B cell (primary cell): ENCODE measurements at regions not wholly inside any gene's neighbourhood (a gene's known extent, or its start where the extent isn't known, plus 50 kb on each side); places are given as distances from the start of the nearest gene placed in this dataset.

Source experiments
- ATAC-seq: fragments of 200-7000 bp; cut with Tn5 transposase; one replicate; pipeline ENCODE4 v1.10.0; 2021; ENCODE audit warnings: low read depth, mild to moderate bottlenecking, moderate number of reproducible peaks, moderate library complexity
- CTCF ChIA-PET: fragments of 350-600 bp; sonication (Branson Sonifier 250); formaldehyde crosslinking; loops from one replicate; lab custom pipeline; 2021; ENCODE audit warnings: antibody characterized with exemption, inconsistent platforms; lab: Charles Lee
- POLR2A ChIA-PET: fragments of 350-600 bp; sonication (Branson Sonifier 250); formaldehyde crosslinking; loops from one replicate; lab custom pipeline; 2021; ENCODE audit warnings: antibody characterized with exemption; lab: Charles Lee
- DNase-seq: peaks from one replicate; pipeline ENCODE4 v3.0.0; 2013
- H2AFZ ChIP-seq: 2 replicates; pipeline ENCODE4 v1.6.1; 2012; ENCODE audit warnings: mild to moderate bottlenecking, low read depth, low read length; ENCODE audit not compliant: insufficient read depth, poor library complexity, severe bottlenecking
- H3K27ac ChIP-seq, 2 donors: 1 replicate in 1 of 2; 2 replicates in 1 of 2; pipeline ENCODE4 v1.5.1; 2012 to 2013; ENCODE audit warnings: low read length in 2 of 2, mild to moderate bottlenecking in 2 of 2, moderate library complexity in 1 of 2
- H3K27me3 ChIP-seq, 4 experiments: fragments of 200-600 bp in 1 of 4; sonication (generic) in 1 of 4; replicated peaks in 1 of 4; 1 replicate in 2 of 4; 2 replicates in 2 of 4; pipeline versions ENCODE4 v1.6.1 to v1.7.0; 2013 to 2016; ENCODE audit warnings: low read length in 3 of 4, mild to moderate bottlenecking in 2 of 4, mixed read lengths in 1 of 4, moderate library complexity in 1 of 4; ENCODE audit not compliant: insufficient read depth in 4 of 4, control insufficient read depth in 3 of 4; ENCODE audit errors: control extremely low read depth in 1 of 4
- H3K36me3 ChIP-seq, 2 experiments: replicated peaks in 1 of 2; 1 replicate in 1 of 2; 2 replicates in 1 of 2; pipeline versions ENCODE4 v1.6.1 to v1.7.1; 2013; ENCODE audit warnings: low read length in 1 of 2; ENCODE audit not compliant: insufficient read depth in 2 of 2, control insufficient read depth in 1 of 2; ENCODE audit errors: control extremely low read depth in 1 of 2, extremely low read depth in 1 of 2
- H3K4me1 ChIP-seq, 2 donors: fragments of 200-600 bp in 1 of 2; sonication (generic) in 1 of 2; 1 replicate in 1 of 2; 2 replicates in 1 of 2; pipeline versions ENCODE4 v1.5.1 to v1.6.1; 2013 to 2017; ENCODE audit warnings: low read length in 2 of 2; ENCODE audit not compliant: control insufficient read depth in 2 of 2, insufficient read depth in 2 of 2
- H3K4me2 ChIP-seq: replicated peaks from 2 replicates; pipeline ENCODE3; 2012; ENCODE audit warnings: mild to moderate bottlenecking, low read depth, low read length; ENCODE audit not compliant: poor library complexity, severe bottlenecking
- H3K4me3 ChIP-seq, 5 experiments: fragments of 200-600 bp in 1 of 5; sonication (generic) in 1 of 5; 1 replicate in 3 of 5; 2 replicates in 2 of 5; pipeline versions ENCODE4 v1.5.1 to v1.7.0; 2011 to 2016; ENCODE audit warnings: low read length in 4 of 5, mild to moderate bottlenecking in 4 of 5, low read depth in 2 of 5, control low read depth in 1 of 5, moderate library complexity in 1 of 5; ENCODE audit not compliant: insufficient read depth in 1 of 5; ENCODE audit errors: control extremely low read depth in 1 of 5, extremely low read depth in 1 of 5
- H3K79me2 ChIP-seq: fragments of 200-600 bp; sonication (generic); one replicate; pipeline ENCODE4 v1.6.0; 2016; ENCODE audit warnings: low read length; ENCODE audit not compliant: control insufficient read depth, insufficient read depth
- H3K9ac ChIP-seq: fragments of 200-600 bp; sonication (generic); 2 replicates; pipeline ENCODE4 v1.6.1; 2017; ENCODE audit warnings: mild to moderate bottlenecking, low read length, moderate library complexity
- H3K9me3 ChIP-seq, 3 donors: one replicate each; pipeline versions ENCODE4 v1.6.1 to v1.7.1; 2013; ENCODE audit warnings: low read length in 2 of 3; ENCODE audit not compliant: control insufficient read depth in 2 of 3, insufficient read depth in 1 of 3; ENCODE audit errors: control extremely low read depth in 1 of 3
- H4K20me1 ChIP-seq: 2 replicates; pipeline ENCODE4 v1.6.0; 2012; ENCODE audit warnings: mild to moderate bottlenecking, low read length; ENCODE audit not compliant: insufficient read depth, control insufficient read depth, poor library complexity, severe bottlenecking
- H3K27ac Mint-ChIP-seq: one replicate; pipeline ENCODE4 v1.8.0; 2021; ENCODE audit warnings: mixed read lengths
- H3K27me3 Mint-ChIP-seq: one replicate; pipeline ENCODE4 v1.8.0; 2021; ENCODE audit warnings: mixed read lengths
- H3K4me1 Mint-ChIP-seq: one replicate; pipeline ENCODE4 v1.8.0; 2021; ENCODE audit warnings: mixed read lengths
- H3K4me3 Mint-ChIP-seq: one replicate; pipeline ENCODE4 v1.8.0; 2021; ENCODE audit warnings: mixed read lengths
- H3K9me3 Mint-ChIP-seq: one replicate; pipeline ENCODE4 v1.8.0; 2022; ENCODE audit warnings: mixed read lengths; ENCODE audit not compliant: insufficient read depth
- CTCF ChIP-seq: fragments of 200-600 bp; IDR thresholded peaks from one replicate; pipeline ENCODE4 v1.8.0; 2022; ENCODE audit warnings: antibody characterized with exemption, mild to moderate bottlenecking
- EZH2 ChIP-seq: IDR thresholded peaks from 2 replicates; pipeline ENCODE4 v1.6.1; 2012; ENCODE audit warnings: borderline replicate concordance, low read depth, mild to moderate bottlenecking, moderate library complexity, low read length; ENCODE audit not compliant: insufficient read depth, poor library complexity, severe bottlenecking
- WGBS: methylation state at CpG from one replicate; pipeline ENCODE4 v1.1.5; 2013; ENCODE audit warnings: missing lambda C conversion rate; ENCODE audit not compliant: insufficient coverage; 5-methylcytosine and 5-hydroxymethylcytosine counted together
- intact Hi-C: fragments of 100-400 bp; cut with micrococcal nuclease; formaldehyde crosslinking; loops from one replicate; pipeline ENCODE4 v1.10.0; 2022

- Histone ChIP-seq H3K79me2 (no peaks in the 10 kb centered on the region), H3K36me3 (no peaks in the 10 kb centered on the region), H2AFZ (no peak overlapping the region), H3K9me3 (no peaks in the 10 kb centered on the region), H3K27ac (no peak overlapping the region), H4K20me1 (no peaks in the 10 kb centered on the region), H3K4me2 (no peak overlapping the region), H3K4me3 (no peak overlapping the region), H3K9ac (no peak overlapping the region), H3K27me3 (no peaks in the 10 kb centered on the region), H3K4me1 (no peaks in the 10 kb centered on the region)
- DNase-seq: no peak
- no peaks in the 10 kb centered on the region for H3K9me3 Mint-ChIP-seq
- no peak for ATAC-seq
- H3K4me1 Mint-ChIP-seq: no peaks in the 10 kb centered on the region
- ChIA-PET POLR2A (no interaction called here), CTCF (no interaction called here)
- no peak overlapping the region for H3K4me3 Mint-ChIP-seq
- TF ChIP-seq EZH2 (no peak), CTCF (no peak)
- 25% methylated on average over 3 of the region's 6 CpGs for WGBS
- H3K27me3 Mint-ChIP-seq: no peaks in the 10 kb centered on the region
- H3K27ac Mint-ChIP-seq: no peak overlapping the region
- intact Hi-C loops: no loop called here
These were observed 321.6 kb upstream of the DNAJC19 start for GRCh38 chr3:181311186-181311585.

- Mint-ChIP-seq H3K27ac (no peak overlapping the region), H3K4me1 (no peaks in the 10 kb centered on the region), H3K27me3 (peaks cover 5% of the 10 kb centered on the region), H3K4me3 (no peak overlapping the region), H3K9me3 (no peaks in the 10 kb centered on the region)
- Histone ChIP-seq H4K20me1 (no peaks in the 10 kb centered on the region), H3K36me3 (no peaks in the 10 kb centered on the region), H3K27ac (no peak overlapping the region), H2AFZ (no peak overlapping the region), H3K9me3 (no peaks in the 10 kb centered on the region), H3K27me3 (no peaks in the 10 kb centered on the region), H3K4me3 (no peak overlapping the region), H3K79me2 (no peaks in the 10 kb centered on the region), H3K9ac (no peak overlapping the region), H3K4me1 (no peaks in the 10 kb centered on the region), H3K4me2 (no peak overlapping the region)
- DNase-seq (no peak), ATAC-seq (no peak)
- TF ChIP-seq CTCF (no peak), EZH2 (no peak)
- POLR2A ChIA-PET: no interaction called here
- no CpG with 5 or more reads among the region's 2 CpGs for WGBS
- CTCF ChIA-PET: no interaction called here
- intact Hi-C loops: no loop called here
These were observed 313.4 kb upstream of the DNAJC19 start for GRCh38 chr3:181302960-181303359.
